ENCODE measurements at regions not wholly inside any gene's neighbourhood (a gene's known extent, or its start where the extent isn't known, plus 50 kb on each side); places are given as distances from the start of the nearest gene placed in this dataset.

DNA sequence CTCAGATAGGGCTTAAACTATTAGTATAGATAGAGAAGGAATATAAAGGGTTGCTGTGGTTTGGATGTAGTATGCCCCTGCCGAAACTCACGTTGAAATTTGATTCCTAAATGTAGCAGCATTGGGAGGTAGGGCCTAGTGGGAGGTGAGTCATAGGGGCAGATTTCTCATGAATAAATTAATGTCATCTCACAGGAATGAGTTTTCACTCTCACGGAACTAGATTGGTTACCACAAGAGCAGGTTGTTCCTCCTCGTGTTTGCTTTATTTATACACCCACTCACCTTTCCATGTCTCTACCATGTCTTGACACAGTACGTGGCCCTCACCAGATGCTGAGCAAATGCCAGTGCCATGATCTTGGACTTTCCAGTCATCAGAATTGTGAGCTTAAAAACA is 218.2 kb downstream of the RBM43 start:
- no CpG with 5 or more reads among the region's 5 CpGs for WGBS (ENCODE audit: extremely low coverage, insufficient read length, low lambda C conversion rate)
- H3K56ac ChIP-seq (ENCODE audit: insufficient read length, low read depth, low read length) = no peak overlapping the region

More for the DNA sequence above, 218.2 kb downstream of the RBM43 start:
- no peak overlapping the region for H2BK12ac ChIP-seq (ENCODE audit: insufficient read length, low read depth, low read length)
- H4K5ac ChIP-seq (ENCODE audit: insufficient read length, low read depth, low read length) = no peak overlapping the region
- Mint-ChIP-seq H3K36me3 (ENCODE audit: insufficient read depth in 1 of 3, low read depth in 3 of 3) (no peaks in the 10 kb centered on the region; a peak in 1 of 7 replicates), H3K4me1 (peaks cover 0 to 5% of the 10 kb centered on the region in 2 experiments; a peak in 2 of 4 replicates), H3K27me3 (ENCODE audit: low read depth) (no peaks in the 10 kb centered on the region), H3K4me3 (no peak overlapping the region), H3K9me3 (peaks cover 0 to 2% of the 10 kb centered on the region in 2 experiments; a peak in 3 of 5 replicates), H3K27ac (no peak overlapping the region)
- H3K14ac ChIP-seq (ENCODE audit: insufficient read depth, low read length) = no peak overlapping the region
- no peaks in the 10 kb centered on the region for H3K79me1 ChIP-seq (ENCODE audit: insufficient read depth, low read depth, low read length, poor library complexity, severe bottlenecking)
- no peak overlapping the region for H2AK5ac ChIP-seq (ENCODE audit: insufficient read length, low read length)
- H4K20me1 ChIP-seq (ENCODE audit: control insufficient read depth, insufficient read depth, insufficient read length) = no peaks in the 10 kb centered on the region
- no peak overlapping the region for H3K4ac ChIP-seq (ENCODE audit: low read depth, low read length)
- H2AFZ ChIP-seq (ENCODE audit: low read length) = no peak overlapping the region
- no peak overlapping the region for H2BK20ac ChIP-seq (ENCODE audit: low read depth, low read length, poor library complexity, severe bottlenecking)
- DNase-seq = no peak
- H3K27me3 ChIP-seq (ENCODE audit: insufficient read depth, low read length) = no peaks in the 10 kb centered on the region
- H3K9ac ChIP-seq (ENCODE audit: extremely low read depth, insufficient read length, low read length) = no peak overlapping the region
- H3K79me2 ChIP-seq (ENCODE audit: insufficient read depth, low read length) = no peaks in the 10 kb centered on the region
- H3K18ac ChIP-seq (ENCODE audit: insufficient read length, low read depth, low read length) = no peak overlapping the region
- no peak overlapping the region for H2BK15ac ChIP-seq (ENCODE audit: low read depth, low read length)
- H2BK120ac ChIP-seq (ENCODE audit: low read depth, low read length, poor library complexity, severe bottlenecking) = no peak overlapping the region
- no peak for TF ChIP-seq CTCF (conservative IDR thresholded peaks at IDR 0.05)
- H2BK5ac ChIP-seq (ENCODE audit: insufficient read length, low read length) = no peak overlapping the region
- H3K4me1 ChIP-seq (ENCODE audit: insufficient read depth, low read length) = no peaks in the 10 kb centered on the region
- no peak overlapping the region for H4K91ac ChIP-seq (ENCODE audit: insufficient read length, low read depth, low read length)
- H3K27ac ChIP-seq (ENCODE audit: insufficient read length, low read depth, low read length) = no peak overlapping the region
- no peak overlapping the region for H4K8ac ChIP-seq (replicated peaks; ENCODE audit: insufficient read length, low read depth, low read length)
- no peak overlapping the region for H3K23ac ChIP-seq (ENCODE audit: insufficient read length, low read depth, low read length)
- H3T11ph ChIP-seq (ENCODE audit: low read length) = no peak overlapping the region
- no peak overlapping the region for H3K4me2 ChIP-seq (ENCODE audit: insufficient read depth, insufficient read length, low read length)
- H3K9me3 ChIP-seq (ENCODE audit: control insufficient read depth, low read depth, low read length) = no peaks in the 10 kb centered on the region
- no peaks in the 10 kb centered on the region for H3K23me2 ChIP-seq (ENCODE audit: insufficient read length, low read depth, low read length, poor library complexity, severe bottlenecking)

All from H9 (cell line).